Right lobe of liver (tissue), 6 donors: ENCODE measurements at regions not wholly inside any gene's neighbourhood (a gene's known extent, or its start where the extent isn't known, plus 50 kb on each side); places are given as distances from the start of the nearest gene placed in this dataset.

Experiments used
- ATAC-seq, 4 donors: fragments of 200-7000 bp; cut with Tn5 transposase; one replicate each; pipeline ENCODE4 v1.9.1; 2020; ENCODE audit warnings: mild to moderate bottlenecking in 4 of 4, moderate library complexity in 4 of 4
- DNase-seq, 3 donors: peaks; one replicate each; pipeline ENCODE4 v3.0.0-alpha.2; 2020
- H3K27ac ChIP-seq, 3 donors: fragments of 200-600 bp; one replicate each; pipeline ENCODE4 v1.8.0; 2022
- H3K27me3 ChIP-seq, 2 donors: fragments of 200-600 bp; one replicate each; pipeline ENCODE4 v1.8.0; 2022
- H3K36me3 ChIP-seq, 4 donors: fragments of 200-600 bp; sonication (generic) in 1 of 4; one replicate each; pipeline versions ENCODE4 v1.5.1 to v1.8.0; 2017 to 2022; ENCODE audit warnings: control low read depth in 1 of 4
- H3K4me1 ChIP-seq, 4 donors: fragments of 200-600 bp; sonication (generic) in 1 of 4; one replicate each; pipeline versions ENCODE4 v1.5.1 to v1.8.0; 2017 to 2022; ENCODE audit warnings: control low read depth in 1 of 4
- H3K4me3 ChIP-seq, 3 donors: fragments of 200-600 bp; one replicate each; pipeline ENCODE4 v1.8.0; 2022
- H3K9me3 ChIP-seq, 4 donors: fragments of 200-600 bp; sonication (generic) in 1 of 4; one replicate each; pipeline versions ENCODE4 v1.5.1 to v1.8.0; 2017 to 2022; ENCODE audit warnings: control low read depth in 1 of 4
- POLR2A ChIP-seq: fragments of 450-650 bp; IDR thresholded peaks from one replicate; pipeline ENCODE4 v1.6.1; 2017; ENCODE audit warnings: antibody characterized with exemption, mild to moderate bottlenecking
- WGBS: methylation state at CpG from one replicate; pipeline ENCODE4 v1.1.6; 2018; ENCODE audit warnings: low coverage, low lambda C conversion rate; ENCODE audit not compliant: insufficient coverage; ENCODE audit errors: missing lambda C conversion rate; 5-methylcytosine and 5-hydroxymethylcytosine counted together
- intact Hi-C, 2 donors: fragments of 100-400 bp; cut with DNase I; formaldehyde crosslinking; loops; one replicate each; pipeline versions ENCODE4 v1.11.2 to v1.14.1; 2022
- TF ChIP-seq, protein P1 (sequence below), 4 donors: fragments of 200-600 bp in 3 of 4; fragments of 450-650 bp in 1 of 4; IDR thresholded peaks; one replicate each; pipeline versions ENCODE4 v1.5.1 to v1.8.0; 2016 to 2022; ENCODE audit warnings: antibody characterized with exemption in 4 of 4, mild to moderate bottlenecking in 2 of 4
- donor health status: DM: no; HTN: yes; CAD: no.
- donor health status: DM: no; HTN: no; CAD: no.
- donor health status: DM: no; HTN: no; CAD: no.
- donor health status: DM: no; HTN: yes; CAD: no.
- donor health status: DM: no; HTN: yes; CAD: no.

DNA sequence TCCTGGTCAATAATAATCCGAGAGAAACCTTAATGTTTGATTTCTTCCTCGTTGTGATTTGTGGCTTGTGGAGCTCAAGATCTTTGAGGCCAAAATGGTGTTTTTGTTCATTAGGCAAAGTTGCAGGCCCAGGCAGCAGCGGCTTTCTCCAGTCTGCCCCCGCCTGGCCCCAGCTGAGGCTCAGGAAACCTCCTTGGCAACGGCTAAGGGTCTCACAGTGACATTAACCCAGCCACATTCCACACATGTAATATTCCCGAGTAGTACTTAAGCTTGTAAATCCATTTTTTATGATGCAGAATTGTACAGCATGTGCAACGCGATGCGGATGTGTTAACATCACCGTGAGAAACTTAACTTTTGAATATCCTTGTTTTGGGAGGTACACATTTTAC, 200.1 kb downstream of the BCL11A start:
- DNase-seq (no peak), ATAC-seq (no peak)

DNA sequence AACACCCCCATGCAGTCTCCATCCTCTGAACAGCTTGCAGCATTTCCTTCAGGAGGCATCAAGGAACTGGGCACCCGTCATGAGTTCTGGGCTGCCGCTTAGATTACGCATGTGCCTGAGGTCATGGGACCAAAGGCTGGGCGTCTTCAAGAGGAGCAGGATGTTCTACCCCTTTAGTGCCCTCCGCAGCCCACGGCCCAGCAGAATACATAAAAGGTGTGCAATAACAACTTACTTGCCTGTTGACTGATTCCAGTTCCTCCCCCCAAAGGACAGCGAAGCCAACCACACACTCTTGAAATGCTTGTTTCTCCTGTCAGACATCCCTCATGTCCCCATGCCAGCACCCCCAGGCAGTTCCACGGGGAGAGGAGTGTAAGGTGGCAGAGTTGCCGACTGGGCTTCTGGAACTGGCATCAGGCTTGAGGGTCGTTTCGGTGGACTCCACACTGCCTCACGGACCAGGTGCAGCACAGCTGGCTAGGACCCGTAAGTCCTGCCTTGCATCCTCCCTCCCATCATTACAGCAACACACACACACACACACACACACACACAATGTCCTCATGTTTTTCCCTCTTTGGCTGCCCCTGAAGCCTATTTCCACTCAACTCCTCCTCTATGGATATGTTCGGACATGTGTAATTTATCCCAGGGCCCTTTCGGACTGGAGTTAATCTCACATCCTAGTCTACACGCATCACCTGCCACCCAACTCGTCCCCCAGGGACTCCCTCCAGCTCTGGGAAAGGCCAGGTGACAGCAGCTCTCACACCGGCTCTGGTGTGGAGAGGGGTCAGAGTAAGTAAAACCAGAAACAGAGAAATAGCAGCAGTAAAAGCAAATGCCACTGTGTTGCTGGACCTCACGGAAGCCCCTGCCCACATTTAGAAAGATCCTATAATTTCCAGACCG, 200.7 kb downstream of the BCL11A start:
- H3K4me1 ChIP-seq = no peaks in the 10 kb centered on the region
- H3K4me3 ChIP-seq = no peak overlapping the region
- H3K9me3 ChIP-seq = no peaks in the 10 kb centered on the region
- no peaks in the 10 kb centered on the region for H3K36me3 ChIP-seq
- no peak for ATAC-seq
- DNase-seq = no peak
- intact Hi-C loops = no loop called here
- 84% methylated on average over 10 of the region's 20 CpGs for WGBS
- no peaks in the 10 kb centered on the region for H3K27me3 ChIP-seq
- TF ChIP-seq, protein P1, sequence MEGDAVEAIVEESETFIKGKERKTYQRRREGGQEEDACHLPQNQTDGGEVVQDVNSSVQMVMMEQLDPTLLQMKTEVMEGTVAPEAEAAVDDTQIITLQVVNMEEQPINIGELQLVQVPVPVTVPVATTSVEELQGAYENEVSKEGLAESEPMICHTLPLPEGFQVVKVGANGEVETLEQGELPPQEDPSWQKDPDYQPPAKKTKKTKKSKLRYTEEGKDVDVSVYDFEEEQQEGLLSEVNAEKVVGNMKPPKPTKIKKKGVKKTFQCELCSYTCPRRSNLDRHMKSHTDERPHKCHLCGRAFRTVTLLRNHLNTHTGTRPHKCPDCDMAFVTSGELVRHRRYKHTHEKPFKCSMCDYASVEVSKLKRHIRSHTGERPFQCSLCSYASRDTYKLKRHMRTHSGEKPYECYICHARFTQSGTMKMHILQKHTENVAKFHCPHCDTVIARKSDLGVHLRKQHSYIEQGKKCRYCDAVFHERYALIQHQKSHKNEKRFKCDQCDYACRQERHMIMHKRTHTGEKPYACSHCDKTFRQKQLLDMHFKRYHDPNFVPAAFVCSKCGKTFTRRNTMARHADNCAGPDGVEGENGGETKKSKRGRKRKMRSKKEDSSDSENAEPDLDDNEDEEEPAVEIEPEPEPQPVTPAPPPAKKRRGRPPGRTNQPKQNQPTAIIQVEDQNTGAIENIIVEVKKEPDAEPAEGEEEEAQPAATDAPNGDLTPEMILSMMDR (IDR thresholded peaks at IDR 0.05) = no peak
- TF ChIP-seq POLR2A = no peak
- no peak overlapping the region for H3K27ac ChIP-seq

More for the DNA sequence above, 200.1 kb downstream of the BCL11A start:
- 53% methylated on average over 9 of the region's 10 CpGs for WGBS
- TF ChIP-seq, protein P1 (IDR thresholded peaks at IDR 0.05) = no peak
- no peak for TF ChIP-seq POLR2A
- Histone ChIP-seq H3K27me3 (no peaks in the 10 kb centered on the region), H3K36me3 (no peaks in the 10 kb centered on the region), H3K27ac (no peak overlapping the region), H3K4me1 (no peaks in the 10 kb centered on the region), H3K4me3 (no peak overlapping the region), H3K9me3 (no peaks in the 10 kb centered on the region)
- intact Hi-C loops = no loop called here

DNA sequence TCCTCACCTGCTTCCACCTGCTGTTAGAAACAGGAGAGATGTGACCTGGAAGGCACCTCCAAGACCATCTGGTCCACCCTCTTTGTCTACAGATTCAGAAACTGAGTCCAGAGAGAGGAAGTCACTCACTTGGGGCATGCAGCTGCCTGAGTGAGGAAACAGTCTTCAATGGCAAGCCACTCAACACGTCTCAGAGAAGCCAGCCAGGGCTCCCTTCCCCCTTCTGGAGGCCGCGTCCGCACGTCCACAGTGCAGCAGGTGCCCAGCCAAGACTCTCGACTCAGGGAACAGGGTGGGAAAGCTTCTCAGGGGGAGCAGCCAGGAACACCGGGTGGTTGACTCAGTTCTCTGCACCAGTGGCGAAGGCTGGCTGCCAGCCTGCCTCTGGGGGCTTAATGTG, 201.7 kb downstream of the BCL11A start:
- Histone ChIP-seq H3K4me3 (no peak overlapping the region), H3K4me1 (no peaks in the 10 kb centered on the region), H3K36me3 (no peaks in the 10 kb centered on the region), H3K9me3 (no peaks in the 10 kb centered on the region), H3K27me3 (no peaks in the 10 kb centered on the region), H3K27ac (no peak overlapping the region)
- intact Hi-C loops = no loop called here
- 59% methylated on average over 7 of the region's 8 CpGs for WGBS
- ATAC-seq (peak in 2 of 4 donors; percentile 23 to 34), DNase-seq (no peak)
- TF ChIP-seq, protein P1 (IDR thresholded peaks at IDR 0.05) = no peak
- no peak for TF ChIP-seq POLR2A

DNA sequence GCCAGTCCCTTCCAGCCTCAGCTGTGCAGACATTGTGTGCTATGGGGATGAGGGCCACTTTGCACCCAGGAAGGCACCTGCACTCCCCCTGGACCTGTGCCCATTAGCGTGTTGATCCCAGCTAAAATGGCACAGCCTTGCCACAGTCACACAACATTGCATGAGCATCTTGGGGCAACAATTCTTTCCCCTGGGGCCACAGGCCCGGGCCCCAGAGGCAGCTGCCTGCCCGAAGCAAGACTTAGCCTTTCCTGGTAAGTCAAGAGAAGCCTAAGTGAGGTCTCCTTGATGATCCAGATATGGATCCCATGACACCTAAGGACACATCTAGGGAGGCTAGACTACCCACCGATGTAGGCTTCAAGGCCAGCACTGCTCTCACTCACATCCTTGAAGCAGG, 202.1 kb downstream of the BCL11A start:
- no peak for TF ChIP-seq POLR2A
- TF ChIP-seq, protein P1 (IDR thresholded peaks at IDR 0.05) = no peak
- Histone ChIP-seq H3K36me3 (no peaks in the 10 kb centered on the region), H3K4me1 (no peaks in the 10 kb centered on the region), H3K4me3 (no peak overlapping the region), H3K27ac (no peak overlapping the region), H3K27me3 (no peaks in the 10 kb centered on the region), H3K9me3 (no peaks in the 10 kb centered on the region)
- 83% methylated on average over 1 of the region's 4 CpGs for WGBS
- no peak for DNase-seq
- ATAC-seq = no peak
- intact Hi-C loops = no loop called here
